Neural crest cell (in vitro differentiated cells): ENCODE measurements at regions not wholly inside any gene's neighbourhood (a gene's known extent, or its start where the extent isn't known, plus 50 kb on each side); places are given as distances from the start of the nearest gene placed in this dataset.

ENCODE experiments used
- DNase-seq: peaks from one replicate; pipeline ENCODE4 v3.0.0; 2021; ENCODE audit warnings: low read depth, mixed read lengths, low spot score
- H3K27ac Mint-ChIP-seq: one replicate; pipeline ENCODE4 v1.8.0; 2021; ENCODE audit warnings: mild to moderate bottlenecking, mixed read lengths; ENCODE audit not compliant: unreplicated experiment
- H3K27me3 Mint-ChIP-seq: 2 replicates; pipeline ENCODE4 v1.8.0; 2021; ENCODE audit warnings: low read depth, mild to moderate bottlenecking, mixed read lengths
- H3K36me3 Mint-ChIP-seq: 2 replicates; pipeline ENCODE4 v1.8.0; 2021; ENCODE audit warnings: low read depth, mild to moderate bottlenecking, mixed read lengths
- H3K4me1 Mint-ChIP-seq: 2 replicates; pipeline ENCODE4 v1.8.0; 2021; ENCODE audit warnings: mixed read lengths
- H3K4me3 Mint-ChIP-seq: one replicate; pipeline ENCODE4 v1.8.0; 2021; ENCODE audit warnings: mild to moderate bottlenecking, mixed read lengths
- H3K9me3 Mint-ChIP-seq: 2 replicates; pipeline ENCODE4 v1.8.0; 2021; ENCODE audit warnings: mixed read lengths
- CTCF ChIP-seq: fragments of 200-600 bp; sonication (generic); conservative IDR thresholded peaks from 2 replicates; pipeline ENCODE4 v1.5.0; 2021; ENCODE audit warnings: antibody characterized with exemption, mild to moderate bottlenecking

- DNase-seq = no peak
- H3K4me3 Mint-ChIP-seq = no peak overlapping the region
- no peaks in the 10 kb centered on the region for H3K27me3 Mint-ChIP-seq
- no peak for TF ChIP-seq CTCF
- H3K9me3 Mint-ChIP-seq = no peaks in the 10 kb centered on the region
- peaks cover 2% of the 10 kb centered on the region for H3K36me3 Mint-ChIP-seq
- no peak overlapping the region for H3K27ac Mint-ChIP-seq
- peaks cover 22% of the 10 kb centered on the region for H3K4me1 Mint-ChIP-seq
Measured at GRCh38 chr10:43939389-43939938, 290.8 kb upstream of the ZNF32 start.

DNA sequence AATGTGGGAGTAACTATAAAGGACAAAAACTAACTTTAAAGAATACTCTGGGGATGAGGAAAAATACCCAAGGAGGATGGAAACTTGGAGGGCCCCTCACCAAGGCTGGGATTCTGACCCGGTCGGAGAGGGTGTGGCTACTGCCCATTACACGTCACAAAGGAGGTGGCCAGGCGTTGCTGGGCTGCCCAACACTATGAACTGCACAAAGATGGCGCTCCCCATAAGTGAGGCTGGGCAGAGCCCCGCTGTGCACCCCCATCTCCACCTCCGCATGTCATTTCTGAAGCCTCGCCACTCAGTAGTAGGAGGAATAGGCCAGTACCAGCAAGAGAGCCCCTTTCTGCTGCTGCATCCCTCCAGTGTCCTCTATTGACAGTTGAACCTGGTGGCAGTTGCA, 290.1 kb upstream of the ZNF32 start:
- Mint-ChIP-seq H3K4me1 (peaks cover 22% of the 10 kb centered on the region), H3K9me3 (no peaks in the 10 kb centered on the region), H3K36me3 (peaks cover 2% of the 10 kb centered on the region), H3K27ac (no peak overlapping the region), H3K27me3 (no peaks in the 10 kb centered on the region), H3K4me3 (no peak overlapping the region)
- DNase-seq = no peak
- no peak for TF ChIP-seq CTCF

GRCh38 chr10:43931308-43931930, 282.7 kb upstream of the ZNF32 start:
- TF ChIP-seq CTCF = no peak
- no peaks in the 10 kb centered on the region for H3K9me3 Mint-ChIP-seq
- H3K36me3 Mint-ChIP-seq = peaks cover 2% of the 10 kb centered on the region
- H3K27me3 Mint-ChIP-seq = no peaks in the 10 kb centered on the region
- no peak overlapping the region for H3K27ac Mint-ChIP-seq
- H3K4me3 Mint-ChIP-seq = no peak overlapping the region
- no peaks in the 10 kb centered on the region for H3K4me1 Mint-ChIP-seq
- DNase-seq = no peak

DNA sequence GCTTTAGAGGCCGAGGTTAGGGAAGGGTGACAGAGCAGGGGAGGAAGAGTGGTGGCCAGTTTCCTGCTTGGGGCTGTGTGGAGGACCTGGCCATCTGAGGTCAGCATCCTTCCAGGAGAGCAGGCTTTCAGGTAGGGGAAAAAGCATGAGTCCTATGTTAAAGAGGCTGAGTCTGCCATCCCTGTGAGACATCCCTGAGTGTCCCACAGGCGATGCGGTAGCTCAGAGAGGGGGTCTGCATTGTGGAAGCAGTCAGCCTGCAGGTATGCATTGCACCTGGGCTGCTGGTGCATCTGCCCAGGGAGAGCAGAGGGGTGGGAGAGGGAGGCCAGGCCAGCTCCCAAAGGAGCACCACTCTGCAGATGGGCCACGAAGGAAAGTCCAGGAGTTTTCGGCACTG, 282.1 kb upstream of the ZNF32 start:
- no peaks in the 10 kb centered on the region for H3K27me3 Mint-ChIP-seq
- H3K4me3 Mint-ChIP-seq = no peak overlapping the region
- H3K36me3 Mint-ChIP-seq = peaks cover under 1% of the 10 kb centered on the region
- no peak for DNase-seq
- no peaks in the 10 kb centered on the region for H3K4me1 Mint-ChIP-seq
- no peak overlapping the region for H3K27ac Mint-ChIP-seq
- H3K9me3 Mint-ChIP-seq = no peaks in the 10 kb centered on the region
- no peak for TF ChIP-seq CTCF

GRCh38 chr10:43930243-43930642, 281.6 kb upstream of the ZNF32 start:
- Mint-ChIP-seq H3K27me3 (no peaks in the 10 kb centered on the region), H3K4me3 (no peak overlapping the region), H3K27ac (no peak overlapping the region), H3K4me1 (no peaks in the 10 kb centered on the region), H3K9me3 (no peaks in the 10 kb centered on the region), H3K36me3 (no peaks in the 10 kb centered on the region)
- TF ChIP-seq CTCF = no peak
- DNase-seq = no peak
